H9 (cell line): ENCODE measurements at regions not wholly inside any gene's neighbourhood (a gene's known extent, or its start where the extent isn't known, plus 50 kb on each side); places are given as distances from the start of the nearest gene placed in this dataset.

ENCODE experiments used
- DNase-seq: peaks from one replicate; pipeline ENCODE4 v3.0.0-alpha.2; 2017
- H2AFZ ChIP-seq: one replicate; pipeline ENCODE4 v1.6.1; 2013; ENCODE audit warnings: mild to moderate bottlenecking, low read length, control low read depth, moderate library complexity
- H2AK5ac ChIP-seq: 2 replicates; pipeline ENCODE4 v1.6.1; 2013; ENCODE audit warnings: low read length, control low read depth, mixed read lengths; ENCODE audit not compliant: insufficient read length
- H2BK120ac ChIP-seq: one replicate; pipeline ENCODE4 v1.6.1; 2013; ENCODE audit warnings: low read depth, mild to moderate bottlenecking, low read length, control low read depth, inconsistent platforms; ENCODE audit not compliant: poor library complexity, severe bottlenecking
- H2BK12ac ChIP-seq: 2 replicates; pipeline ENCODE4 v1.6.1; 2013; ENCODE audit warnings: low read length, control low read depth, mixed read lengths, low read depth; ENCODE audit not compliant: insufficient read length
- H2BK15ac ChIP-seq: 2 replicates; pipeline ENCODE4 v1.6.1; 2013; ENCODE audit warnings: low read depth, low read length, control low read depth
- H2BK20ac ChIP-seq: one replicate; pipeline ENCODE4 v1.6.1; 2013; ENCODE audit warnings: low read depth, mild to moderate bottlenecking, low read length, control low read depth, inconsistent platforms; ENCODE audit not compliant: poor library complexity, severe bottlenecking
- H2BK5ac ChIP-seq: 2 replicates; pipeline ENCODE4 v1.6.1; 2013; ENCODE audit warnings: low read length, control low read depth, mixed read lengths; ENCODE audit not compliant: insufficient read length
- H3K14ac ChIP-seq: 2 replicates; pipeline ENCODE4 v1.6.1; 2013; ENCODE audit warnings: low read length, control low read depth; ENCODE audit not compliant: insufficient read depth
- H3K18ac ChIP-seq: 2 replicates; pipeline ENCODE4 v1.6.1; 2013; ENCODE audit warnings: low read depth, mild to moderate bottlenecking, mixed read lengths, low read length, control low read depth; ENCODE audit not compliant: insufficient read length
- H3K23ac ChIP-seq: 2 replicates; pipeline ENCODE4 v1.6.1; 2013; ENCODE audit warnings: low read length, control low read depth, mixed read lengths, low read depth; ENCODE audit not compliant: insufficient read length
- H3K23me2 ChIP-seq: 2 replicates; pipeline ENCODE4 v1.6.1; 2013; ENCODE audit warnings: low read depth, mild to moderate bottlenecking, mixed read lengths, low read length, control low read depth; ENCODE audit not compliant: insufficient read length, poor library complexity, severe bottlenecking
- H3K27ac ChIP-seq: 2 replicates; pipeline ENCODE4 v1.5.1; 2013; ENCODE audit warnings: low read length, control low read depth, mixed read lengths, low read depth; ENCODE audit not compliant: insufficient read length
- H3K27me3 ChIP-seq: 2 replicates; pipeline ENCODE4 v1.6.1; 2013; ENCODE audit warnings: low read length, control low read depth, inconsistent platforms; ENCODE audit not compliant: insufficient read depth
- H3K4ac ChIP-seq: 2 replicates; pipeline ENCODE4 v1.6.1; 2013; ENCODE audit warnings: low read depth, mild to moderate bottlenecking, control low read depth, inconsistent platforms, low read length, moderate library complexity
- H3K4me1 ChIP-seq: 2 replicates; pipeline ENCODE4 v1.6.1; 2013; ENCODE audit warnings: low read length, control low read depth, inconsistent platforms; ENCODE audit not compliant: insufficient read depth
- H3K4me2 ChIP-seq: 2 replicates; pipeline ENCODE4 v1.6.1; 2013; ENCODE audit warnings: low read length, control low read depth, mixed read lengths; ENCODE audit not compliant: insufficient read length, insufficient read depth
- H3K56ac ChIP-seq: 2 replicates; pipeline ENCODE4 v1.6.1; 2013; ENCODE audit warnings: low read depth, mild to moderate bottlenecking, mixed read lengths, low read length, control low read depth; ENCODE audit not compliant: insufficient read length
- H3K79me1 ChIP-seq: 2 replicates; pipeline ENCODE4 v1.6.1; 2013; ENCODE audit warnings: low read depth, mild to moderate bottlenecking, moderate library complexity, low read length, control low read depth, inconsistent platforms; ENCODE audit not compliant: insufficient read depth, poor library complexity, severe bottlenecking
- H3K79me2 ChIP-seq: 2 replicates; pipeline ENCODE4 v1.6.1; 2013; ENCODE audit warnings: low read length, control low read depth, inconsistent platforms; ENCODE audit not compliant: insufficient read depth
- H3K9ac ChIP-seq: 2 replicates; pipeline ENCODE4 v1.6.1; 2013; ENCODE audit warnings: low read length, control low read depth, mixed read lengths; ENCODE audit not compliant: insufficient read length; ENCODE audit errors: extremely low read depth
- H3K9me3 ChIP-seq: one replicate; pipeline ENCODE4 v1.6.1; 2013; ENCODE audit warnings: low read depth, low read length, inconsistent platforms; ENCODE audit not compliant: control insufficient read depth
- H3T11ph ChIP-seq: one replicate; pipeline ENCODE4 v1.6.1; 2013; ENCODE audit warnings: mild to moderate bottlenecking, low read length, control low read depth, inconsistent platforms
- H4K20me1 ChIP-seq: one replicate; pipeline ENCODE4 v1.6.1; 2013; ENCODE audit not compliant: control insufficient read depth, insufficient read length, insufficient read depth
- H4K5ac ChIP-seq: 2 replicates; pipeline ENCODE4 v1.6.1; 2013; ENCODE audit warnings: low read depth, mild to moderate bottlenecking, mixed read lengths, low read length, control low read depth; ENCODE audit not compliant: insufficient read length
- H4K8ac ChIP-seq: replicated peaks from 2 replicates; pipeline ENCODE4 v1.6.1; 2013; ENCODE audit warnings: low read length, control low read depth, mixed read lengths, low read depth; ENCODE audit not compliant: insufficient read length
- H4K91ac ChIP-seq: 2 replicates; pipeline ENCODE4 v1.6.1; 2013; ENCODE audit warnings: low read depth, mild to moderate bottlenecking, moderate library complexity, mixed read lengths, low read length, control low read depth; ENCODE audit not compliant: insufficient read length
- H3K27ac Mint-ChIP-seq, 3 experiments: 2 replicates in 2 of 3; 3 replicates in 1 of 3; pipeline ENCODE4 v1.8.0; 2020 to 2021; ENCODE audit warnings: mixed read lengths in 3 of 3, mild to moderate bottlenecking in 1 of 3, moderate library complexity in 1 of 3
- H3K27me3 Mint-ChIP-seq: 2 replicates; pipeline ENCODE4 v1.8.0; 2021; ENCODE audit warnings: low read depth, mild to moderate bottlenecking, moderate library complexity, mixed read lengths
- H3K36me3 Mint-ChIP-seq, 3 experiments: 2 replicates in 2 of 3; 3 replicates in 1 of 3; pipeline ENCODE4 v1.8.0; 2020 to 2021; ENCODE audit warnings: low read depth in 3 of 3, mixed read lengths in 3 of 3; ENCODE audit not compliant: insufficient read depth in 1 of 3
- H3K4me1 Mint-ChIP-seq, 2 experiments: 2 replicates each; pipeline ENCODE4 v1.8.0; 2020; ENCODE audit warnings: mixed read lengths in 2 of 2
- H3K4me3 Mint-ChIP-seq, 2 experiments: 2 replicates in 1 of 2; 3 replicates in 1 of 2; pipeline ENCODE4 v1.8.0; 2020 to 2021; ENCODE audit warnings: mild to moderate bottlenecking in 2 of 2, mixed read lengths in 2 of 2, moderate library complexity in 1 of 2
- H3K9me3 Mint-ChIP-seq, 2 experiments: 2 replicates in 1 of 2; 3 replicates in 1 of 2; pipeline ENCODE4 v1.8.0; 2020; ENCODE audit warnings: mild to moderate bottlenecking in 2 of 2, mixed read lengths in 2 of 2, moderate library complexity in 1 of 2
- WGBS: extraction: QIAGEN DNeasy Blood & Tissue Kit; methylation state at CpG from one replicate; pipeline ENCODE4 v1.1.7; 2013; ENCODE audit warnings: missing lambda C conversion rate, low lambda C conversion rate, mixed read lengths; ENCODE audit not compliant: insufficient read length; ENCODE audit errors: extremely low coverage; 5-methylcytosine and 5-hydroxymethylcytosine counted together
- TF ChIP-seq, protein P1 (sequence below): fragments of 200-600 bp; sonication (generic); conservative IDR thresholded peaks from 3 replicates; pipeline ENCODE4 v1.8.0; 2021; ENCODE audit warnings: antibody characterized with exemption, mild to moderate bottlenecking

DNA sequence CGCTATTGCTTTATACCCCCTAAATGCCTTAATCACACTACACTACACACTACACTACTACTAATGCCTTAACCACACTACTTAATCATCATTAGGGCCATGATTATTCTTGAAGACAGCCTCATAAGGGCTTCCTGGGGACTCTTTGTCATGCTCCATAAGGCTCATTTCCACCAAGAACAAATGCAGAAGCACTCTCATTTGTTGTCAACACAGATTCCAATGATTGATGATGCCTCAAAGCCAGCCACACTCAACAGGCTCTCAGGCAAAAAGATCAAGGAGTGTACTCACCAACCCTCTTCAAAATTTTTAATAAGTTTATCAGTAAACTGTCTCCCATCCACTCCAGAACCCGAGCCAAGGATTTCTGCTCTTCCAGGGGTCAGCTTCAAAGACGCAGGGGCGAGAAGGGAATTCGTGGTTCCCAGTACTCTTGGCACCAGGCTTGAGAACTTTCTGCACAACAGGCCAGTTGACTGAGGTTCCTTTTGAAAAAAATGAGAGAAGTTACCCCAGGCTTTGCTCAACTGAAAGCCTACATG, 204.7 kb upstream of the GUCY1A2 start:
- H3K4me1 Mint-ChIP-seq = peaks cover 3 to 10% of the 10 kb centered on the region in 2 experiments
- TF ChIP-seq, protein P1, sequence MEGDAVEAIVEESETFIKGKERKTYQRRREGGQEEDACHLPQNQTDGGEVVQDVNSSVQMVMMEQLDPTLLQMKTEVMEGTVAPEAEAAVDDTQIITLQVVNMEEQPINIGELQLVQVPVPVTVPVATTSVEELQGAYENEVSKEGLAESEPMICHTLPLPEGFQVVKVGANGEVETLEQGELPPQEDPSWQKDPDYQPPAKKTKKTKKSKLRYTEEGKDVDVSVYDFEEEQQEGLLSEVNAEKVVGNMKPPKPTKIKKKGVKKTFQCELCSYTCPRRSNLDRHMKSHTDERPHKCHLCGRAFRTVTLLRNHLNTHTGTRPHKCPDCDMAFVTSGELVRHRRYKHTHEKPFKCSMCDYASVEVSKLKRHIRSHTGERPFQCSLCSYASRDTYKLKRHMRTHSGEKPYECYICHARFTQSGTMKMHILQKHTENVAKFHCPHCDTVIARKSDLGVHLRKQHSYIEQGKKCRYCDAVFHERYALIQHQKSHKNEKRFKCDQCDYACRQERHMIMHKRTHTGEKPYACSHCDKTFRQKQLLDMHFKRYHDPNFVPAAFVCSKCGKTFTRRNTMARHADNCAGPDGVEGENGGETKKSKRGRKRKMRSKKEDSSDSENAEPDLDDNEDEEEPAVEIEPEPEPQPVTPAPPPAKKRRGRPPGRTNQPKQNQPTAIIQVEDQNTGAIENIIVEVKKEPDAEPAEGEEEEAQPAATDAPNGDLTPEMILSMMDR = no peak
- H3K23ac ChIP-seq = no peak overlapping the region
- no peak overlapping the region for H2BK20ac ChIP-seq
- no peaks in the 10 kb centered on the region for H3K9me3 ChIP-seq
- no peaks in the 10 kb centered on the region for H3K79me2 ChIP-seq
- H3K14ac ChIP-seq = no peak overlapping the region
- H2BK15ac ChIP-seq = no peak overlapping the region
- no peak for DNase-seq
- H3K4me2 ChIP-seq = no peak overlapping the region
- no peaks in the 10 kb centered on the region for H3K23me2 ChIP-seq
- no peak overlapping the region for H3K4me3 Mint-ChIP-seq
- no peak overlapping the region for H3K9ac ChIP-seq
- H4K8ac ChIP-seq = no peak overlapping the region
- no CpG with 5 or more reads among the region's 5 CpGs for WGBS
- no peak overlapping the region for H3K18ac ChIP-seq
- no peak overlapping the region for H3K27ac ChIP-seq
- no peak overlapping the region for H2AK5ac ChIP-seq
- no peak overlapping the region for H2BK12ac ChIP-seq
- H3K27ac Mint-ChIP-seq = no peak overlapping the region
- H3K56ac ChIP-seq = no peak overlapping the region
- no peaks in the 10 kb centered on the region for H4K20me1 ChIP-seq
- H3T11ph ChIP-seq = no peak overlapping the region
- H3K79me1 ChIP-seq = no peaks in the 10 kb centered on the region
- no peaks in the 10 kb centered on the region for H3K4me1 ChIP-seq
- H2AFZ ChIP-seq = no peak overlapping the region
- no peak overlapping the region for H2BK120ac ChIP-seq
- H3K4ac ChIP-seq = no peak overlapping the region
- no peak overlapping the region for H4K5ac ChIP-seq
- no peak overlapping the region for H4K91ac ChIP-seq
- no peak overlapping the region for H2BK5ac ChIP-seq
- no peaks in the 10 kb centered on the region for H3K36me3 Mint-ChIP-seq
- no peaks in the 10 kb centered on the region for H3K27me3 Mint-ChIP-seq
- no peaks in the 10 kb centered on the region for H3K27me3 ChIP-seq
- H3K9me3 Mint-ChIP-seq = no peaks in the 10 kb centered on the region
